ENCODE measurements at regions not wholly inside any gene's neighbourhood (a gene's known extent, or its start where the extent isn't known, plus 50 kb on each side); places are given as distances from the start of the nearest gene placed in this dataset.

DNA sequence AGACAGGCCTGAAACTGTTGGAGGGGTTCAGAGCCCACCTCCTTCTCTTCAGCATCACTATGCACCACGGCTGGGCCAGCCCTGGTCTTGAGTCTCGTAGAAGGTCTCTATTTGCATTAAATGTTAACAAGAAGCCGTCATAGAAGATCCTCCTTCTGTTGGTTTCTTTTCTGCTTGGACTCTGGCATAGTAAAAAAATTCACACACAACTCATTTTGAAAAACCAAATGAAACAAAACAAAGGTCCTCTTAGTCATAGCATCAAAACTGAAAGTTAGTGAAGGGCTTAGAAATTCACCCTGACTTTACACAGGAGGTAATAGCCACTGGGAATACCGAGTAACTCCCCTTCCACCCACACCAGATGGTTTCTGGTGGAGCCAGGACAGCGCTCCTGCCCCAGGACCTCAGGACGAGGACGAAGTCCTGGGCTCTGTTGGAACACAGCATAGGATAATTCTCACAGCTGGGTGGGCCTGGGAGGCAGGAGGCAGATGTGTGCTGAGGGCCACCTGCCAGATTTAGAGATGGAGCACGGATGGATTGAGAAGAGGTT lies 248.4 kb upstream of the KLF6 start:
- Histone ChIP-seq H3K9me3 (ENCODE audit: control insufficient read depth, insufficient read depth, low read depth, low read length) (no peaks in the 10 kb centered on the region), H3K4me1 (ENCODE audit: control insufficient read depth, insufficient read depth, low read length) (peaks cover 8% of the 10 kb centered on the region), H3K27ac (ENCODE audit: low read length) (peak overlapping the region; percentile 39; the same call in 1 of the 2 replicates), H3K36me3 (ENCODE audit: control insufficient read depth, insufficient read depth, low read length) (no peaks in the 10 kb centered on the region), H3K27me3 (ENCODE audit: control insufficient read depth, insufficient read depth, low read length) (no peaks in the 10 kb centered on the region), H3K4me3 (ENCODE audit: low read depth in 2 of 2, low read length in 2 of 2) (no peak overlapping the region)
- no TSS peak for BruUV-seq (replicated peaks)
- in situ Hi-C loops (cut with HindIII; ENCODE audit: low pct_unique_long_range_greater_than_20kb, low sequenced_read_pairs) (no loop called here), intact Hi-C loops (cut with micrococcal nuclease; ENCODE audit: unreplicated experiment) (no loop called here)
- POLR2A ChIA-PET: no interaction called here
- ATAC-seq (peak; percentile 47; the same call in 1 of the 2 replicates), DNase-seq (ENCODE audit: low read depth, low spot score) (no peak)
- TF ChIP-seq SIN3A (IDR thresholded peaks at IDR 0.05; ENCODE audit: borderline replicate concordance, insufficient read depth, low read depth, low read length) (no peak), TCF7L2 (IDR thresholded peaks at IDR 0.05; ENCODE audit: low read depth, low read length) (no peak), POLR2AphosphoS5 (IDR thresholded peaks at IDR 0.05; ENCODE audit: low read depth, low read length) (no peak)
- TF ChIP-seq, protein P1, sequence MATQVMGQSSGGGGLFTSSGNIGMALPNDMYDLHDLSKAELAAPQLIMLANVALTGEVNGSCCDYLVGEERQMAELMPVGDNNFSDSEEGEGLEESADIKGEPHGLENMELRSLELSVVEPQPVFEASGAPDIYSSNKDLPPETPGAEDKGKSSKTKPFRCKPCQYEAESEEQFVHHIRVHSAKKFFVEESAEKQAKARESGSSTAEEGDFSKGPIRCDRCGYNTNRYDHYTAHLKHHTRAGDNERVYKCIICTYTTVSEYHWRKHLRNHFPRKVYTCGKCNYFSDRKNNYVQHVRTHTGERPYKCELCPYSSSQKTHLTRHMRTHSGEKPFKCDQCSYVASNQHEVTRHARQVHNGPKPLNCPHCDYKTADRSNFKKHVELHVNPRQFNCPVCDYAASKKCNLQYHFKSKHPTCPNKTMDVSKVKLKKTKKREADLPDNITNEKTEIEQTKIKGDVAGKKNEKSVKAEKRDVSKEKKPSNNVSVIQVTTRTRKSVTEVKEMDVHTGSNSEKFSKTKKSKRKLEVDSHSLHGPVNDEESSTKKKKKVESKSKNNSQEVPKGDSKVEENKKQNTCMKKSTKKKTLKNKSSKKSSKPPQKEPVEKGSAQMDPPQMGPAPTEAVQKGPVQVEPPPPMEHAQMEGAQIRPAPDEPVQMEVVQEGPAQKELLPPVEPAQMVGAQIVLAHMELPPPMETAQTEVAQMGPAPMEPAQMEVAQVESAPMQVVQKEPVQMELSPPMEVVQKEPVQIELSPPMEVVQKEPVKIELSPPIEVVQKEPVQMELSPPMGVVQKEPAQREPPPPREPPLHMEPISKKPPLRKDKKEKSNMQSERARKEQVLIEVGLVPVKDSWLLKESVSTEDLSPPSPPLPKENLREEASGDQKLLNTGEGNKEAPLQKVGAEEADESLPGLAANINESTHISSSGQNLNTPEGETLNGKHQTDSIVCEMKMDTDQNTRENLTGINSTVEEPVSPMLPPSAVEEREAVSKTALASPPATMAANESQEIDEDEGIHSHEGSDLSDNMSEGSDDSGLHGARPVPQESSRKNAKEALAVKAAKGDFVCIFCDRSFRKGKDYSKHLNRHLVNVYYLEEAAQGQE (IDR thresholded peaks at IDR 0.05; ENCODE audit: insufficient read depth in 1 of 2, low read depth in 2 of 2, low read length in 1 of 2): no peak
- TF ChIP-seq, protein P2, sequence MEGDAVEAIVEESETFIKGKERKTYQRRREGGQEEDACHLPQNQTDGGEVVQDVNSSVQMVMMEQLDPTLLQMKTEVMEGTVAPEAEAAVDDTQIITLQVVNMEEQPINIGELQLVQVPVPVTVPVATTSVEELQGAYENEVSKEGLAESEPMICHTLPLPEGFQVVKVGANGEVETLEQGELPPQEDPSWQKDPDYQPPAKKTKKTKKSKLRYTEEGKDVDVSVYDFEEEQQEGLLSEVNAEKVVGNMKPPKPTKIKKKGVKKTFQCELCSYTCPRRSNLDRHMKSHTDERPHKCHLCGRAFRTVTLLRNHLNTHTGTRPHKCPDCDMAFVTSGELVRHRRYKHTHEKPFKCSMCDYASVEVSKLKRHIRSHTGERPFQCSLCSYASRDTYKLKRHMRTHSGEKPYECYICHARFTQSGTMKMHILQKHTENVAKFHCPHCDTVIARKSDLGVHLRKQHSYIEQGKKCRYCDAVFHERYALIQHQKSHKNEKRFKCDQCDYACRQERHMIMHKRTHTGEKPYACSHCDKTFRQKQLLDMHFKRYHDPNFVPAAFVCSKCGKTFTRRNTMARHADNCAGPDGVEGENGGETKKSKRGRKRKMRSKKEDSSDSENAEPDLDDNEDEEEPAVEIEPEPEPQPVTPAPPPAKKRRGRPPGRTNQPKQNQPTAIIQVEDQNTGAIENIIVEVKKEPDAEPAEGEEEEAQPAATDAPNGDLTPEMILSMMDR (IDR thresholded peaks at IDR 0.05): no peak
- CTCF ChIA-PET: no interaction called here

DNA sequence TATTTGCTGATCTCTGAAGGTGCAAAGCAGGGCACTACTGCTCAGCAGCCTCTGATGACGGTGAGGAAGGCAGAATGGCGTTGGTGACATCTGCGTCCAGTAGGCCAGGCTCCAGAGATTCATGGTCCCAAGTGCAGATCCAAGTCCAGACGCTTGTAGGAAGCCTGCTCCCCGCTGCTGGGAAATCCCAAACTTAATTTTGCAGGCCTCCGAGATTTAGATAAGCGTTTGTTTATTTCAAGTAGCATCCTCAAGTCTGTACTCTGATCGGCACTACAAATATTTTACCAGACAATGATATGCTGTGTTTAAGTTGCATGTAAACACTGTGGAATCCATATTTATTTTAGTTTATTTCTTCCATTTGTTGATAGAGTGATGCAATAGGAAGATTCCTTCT lies 244.9 kb upstream of the KLF6 start:
- no TSS peak for BruUV-seq (replicated peaks)
- intact Hi-C loops (cut with micrococcal nuclease; ENCODE audit: unreplicated experiment) (no loop called here), in situ Hi-C loops (cut with HindIII; ENCODE audit: low pct_unique_long_range_greater_than_20kb, low sequenced_read_pairs) (no loop called here)
- ChIA-PET POLR2A (no interaction called here), CTCF (no interaction called here)
- H3K4me3 ChIP-seq (ENCODE audit: low read depth in 2 of 2, low read length in 2 of 2): no peak overlapping the region
- peaks cover 8% of the 10 kb centered on the region for H3K4me1 ChIP-seq (ENCODE audit: control insufficient read depth, insufficient read depth, low read length)
- ATAC-seq: no peak
- no peak for DNase-seq (ENCODE audit: low read depth, low spot score)
- no peaks in the 10 kb centered on the region for H3K36me3 ChIP-seq (ENCODE audit: control insufficient read depth, insufficient read depth, low read length)
- TF ChIP-seq, protein P2 (IDR thresholded peaks at IDR 0.05): no peak
- no peak for TF ChIP-seq SIN3A (IDR thresholded peaks at IDR 0.05; ENCODE audit: borderline replicate concordance, insufficient read depth, low read depth, low read length)
- TF ChIP-seq, protein P1 (IDR thresholded peaks at IDR 0.05; ENCODE audit: insufficient read depth in 1 of 2, low read depth in 2 of 2, low read length in 1 of 2): no peak
- no peak overlapping the region; the same call in 1 of the 2 replicates for H3K27ac ChIP-seq (ENCODE audit: low read length)
- no peaks in the 10 kb centered on the region; the same call in 1 of the 2 replicates for H3K9me3 ChIP-seq (ENCODE audit: control insufficient read depth, insufficient read depth, low read depth, low read length)
- H3K27me3 ChIP-seq (ENCODE audit: control insufficient read depth, insufficient read depth, low read length): no peaks in the 10 kb centered on the region

All from Panc1 (cell line).